Psoas muscle (tissue), 7 donors: ENCODE measurements at regions not wholly inside any gene's neighbourhood (a gene's known extent, or its start where the extent isn't known, plus 50 kb on each side); places are given as distances from the start of the nearest gene placed in this dataset.

ENCODE experiments used
- ATAC-seq, 4 donors: fragments of 200-7000 bp; cut with Tn5 transposase; one replicate each; pipeline ENCODE4 v1.9.1; 2020; ENCODE audit warnings: moderate library complexity in 3 of 4, mild to moderate bottlenecking in 2 of 4
- DNase-seq, 2 donors: peaks; one replicate each; pipeline ENCODE4 v3.0.0-alpha.2; 2020
- H3K27ac ChIP-seq: fragments of 200-600 bp; one replicate; pipeline ENCODE4 v1.8.0; 2022
- H3K27me3 ChIP-seq, 3 donors: fragments of 200-600 bp in 1 of 3; one replicate each; pipeline versions ENCODE4 v1.6.1 to v1.8.0; 2013 to 2022; ENCODE audit warnings: low read length in 2 of 3, mild to moderate bottlenecking in 2 of 3, moderate library complexity in 1 of 3; ENCODE audit not compliant: insufficient read depth in 3 of 3
- H3K36me3 ChIP-seq, 2 donors: fragments of 200-600 bp in 1 of 2; one replicate each; pipeline versions ENCODE4 v1.6.1 to v1.8.0; 2013 to 2022; ENCODE audit warnings: low read depth in 1 of 2, mild to moderate bottlenecking in 1 of 2, moderate library complexity in 1 of 2; ENCODE audit not compliant: insufficient read depth in 1 of 2
- H3K4me1 ChIP-seq: fragments of 200-600 bp; one replicate; pipeline ENCODE4 v1.8.0; 2022
- H3K4me3 ChIP-seq: fragments of 200-600 bp; one replicate; pipeline ENCODE4 v1.8.0; 2022; ENCODE audit warnings: mild to moderate bottlenecking
- H3K9me3 ChIP-seq: fragments of 200-600 bp; one replicate; pipeline ENCODE4 v1.8.0; 2022
- CTCF ChIP-seq: fragments of 200-600 bp; IDR thresholded peaks from one replicate; pipeline ENCODE4 v1.8.0; 2022; ENCODE audit warnings: antibody characterized with exemption
- WGBS, 3 donors: extraction: QIAGEN DNeasy Blood & Tissue Kit; methylation state at CpG; one replicate each; pipeline versions ENCODE4 v1.1.6 to v1.1.7; 2013; 5-methylcytosine and 5-hydroxymethylcytosine counted together
- intact Hi-C, 2 donors: fragments of 100-400 bp; cut with DNase I; formaldehyde crosslinking; loops; one replicate each; pipeline versions ENCODE4 v1.11.0 to v1.14.2; 2022
- donor health status: healthy with polysubstance abuse.
- donor health status: DM: no; HTN: no; CAD: no; lungs with moderate emphysema.
- donor health status: Bipolar disorder and iron deficiency.
- donor health status: healthy.
- donor health status: DM: yes; HTN: yes; CAD: no.
- donor health status: DM: no; HTN: no; CAD: no.
- donor health status: DM: yes; HTN: yes; CAD: no.

GRCh38 chr4:26218677-26219605 lies 101.9 kb upstream of the RBPJ start:
- WGBS, 3 donors: 69 to 76% (median 72%) methylated on average over 12 of the region's 12 CpGs
- ATAC-seq (no peak), DNase-seq (no peak)
- H3K9me3 ChIP-seq: no peaks in the 10 kb centered on the region
- TF ChIP-seq CTCF: no peak
- H3K4me1 ChIP-seq: no peaks in the 10 kb centered on the region
- H3K27ac ChIP-seq: peak overlapping the region; percentile 36
- H3K36me3 ChIP-seq: no peaks in the 10 kb centered on the region
- intact Hi-C loops: no loop called here
- H3K4me3 ChIP-seq: no peak overlapping the region
- no peaks in the 10 kb centered on the region for H3K27me3 ChIP-seq

GRCh38 chr4:26220696-26221095 lies 100.1 kb upstream of the RBPJ start:
- no peak for ATAC-seq
- intact Hi-C loops: no loop called here
- H3K4me1 ChIP-seq: no peaks in the 10 kb centered on the region
- H3K4me3 ChIP-seq: no peak overlapping the region
- no peaks in the 10 kb centered on the region for H3K9me3 ChIP-seq
- H3K27me3 ChIP-seq: no peaks in the 10 kb centered on the region
- TF ChIP-seq CTCF: no peak
- DNase-seq: no peak
- H3K27ac ChIP-seq: no peak overlapping the region
- no peaks in the 10 kb centered on the region for H3K36me3 ChIP-seq
- WGBS, 3 donors: 69 to 76% (median 71%) methylated on average over 4 of the region's 4 CpGs

- 90 to 97% (median 95%) methylated on average over 2 of the region's 2 CpGs for WGBS, 3 donors
- intact Hi-C loops: no loop called here
- ATAC-seq (no peak), DNase-seq (no peak)
- no peak for TF ChIP-seq CTCF
- Histone ChIP-seq H3K4me3 (no peak overlapping the region), H3K9me3 (no peaks in the 10 kb centered on the region), H3K27me3 (no peaks in the 10 kb centered on the region), H3K36me3 (no peaks in the 10 kb centered on the region), H3K4me1 (no peaks in the 10 kb centered on the region), H3K27ac (no peak overlapping the region)
Measured at GRCh38 chr4:26223155-26223554, 97.7 kb upstream of the RBPJ start.

GRCh38 chr4:26226629-26227376 lies 94.0 kb upstream of the RBPJ start:
- intact Hi-C loops: no loop called here
- peak in 1 of 4 donors; percentile 21 for ATAC-seq

More at GRCh38 chr4:26226629-26227376, 94.0 kb upstream of the RBPJ start:
- no peak for DNase-seq
- Histone ChIP-seq H3K27ac (no peak overlapping the region), H3K9me3 (no peaks in the 10 kb centered on the region), H3K27me3 (no peaks in the 10 kb centered on the region), H3K4me1 (no peaks in the 10 kb centered on the region), H3K36me3 (no peaks in the 10 kb centered on the region), H3K4me3 (no peak overlapping the region)
- 51 to 63% (median 57%) methylated on average over 5 of the region's 5 CpGs for WGBS, 3 donors
- TF ChIP-seq CTCF: no peak
